Stimulated activated effector memory CD8-positive, alpha-beta T cell treated with anti-CD3 and anti-CD28 coated beads, Interleukin-12 subunit alpha, Interleukin-12 subunit beta, amount 100 ng/mL, for 72 hours (primary cell): ENCODE measurements at regions not wholly inside any gene's neighbourhood (a gene's known extent, or its start where the extent isn't known, plus 50 kb on each side); places are given as distances from the start of the nearest gene placed in this dataset.

ENCODE experiments used
- ATAC-seq: fragments of 150-1000 bp; cut with Tn5 transposase; 2 replicates; pipeline ENCODE4 v1.10.0; 2021
- DNase-seq, 2 donors: peaks; one replicate each; pipeline ENCODE4 v3.0.0; 2021 to 2022; ENCODE audit warnings: low spot score in 2 of 2
- H3K27ac Mint-ChIP-seq: one replicate; pipeline ENCODE4 v1.8.0; 2022; ENCODE audit warnings: mild to moderate bottlenecking, mixed read lengths
- H3K36me3 Mint-ChIP-seq: one replicate; pipeline ENCODE4 v1.8.0; 2022; ENCODE audit warnings: mild to moderate bottlenecking, mixed read lengths
- H3K4me1 Mint-ChIP-seq: one replicate; pipeline ENCODE4 v1.8.0; 2022; ENCODE audit warnings: mixed read lengths
- H3K4me3 Mint-ChIP-seq: one replicate; pipeline ENCODE4 v1.8.0; 2022; ENCODE audit warnings: mild to moderate bottlenecking, mixed read lengths
- H3K9me3 Mint-ChIP-seq: one replicate; pipeline ENCODE4 v1.8.0; 2022; ENCODE audit warnings: mixed read lengths

DNA sequence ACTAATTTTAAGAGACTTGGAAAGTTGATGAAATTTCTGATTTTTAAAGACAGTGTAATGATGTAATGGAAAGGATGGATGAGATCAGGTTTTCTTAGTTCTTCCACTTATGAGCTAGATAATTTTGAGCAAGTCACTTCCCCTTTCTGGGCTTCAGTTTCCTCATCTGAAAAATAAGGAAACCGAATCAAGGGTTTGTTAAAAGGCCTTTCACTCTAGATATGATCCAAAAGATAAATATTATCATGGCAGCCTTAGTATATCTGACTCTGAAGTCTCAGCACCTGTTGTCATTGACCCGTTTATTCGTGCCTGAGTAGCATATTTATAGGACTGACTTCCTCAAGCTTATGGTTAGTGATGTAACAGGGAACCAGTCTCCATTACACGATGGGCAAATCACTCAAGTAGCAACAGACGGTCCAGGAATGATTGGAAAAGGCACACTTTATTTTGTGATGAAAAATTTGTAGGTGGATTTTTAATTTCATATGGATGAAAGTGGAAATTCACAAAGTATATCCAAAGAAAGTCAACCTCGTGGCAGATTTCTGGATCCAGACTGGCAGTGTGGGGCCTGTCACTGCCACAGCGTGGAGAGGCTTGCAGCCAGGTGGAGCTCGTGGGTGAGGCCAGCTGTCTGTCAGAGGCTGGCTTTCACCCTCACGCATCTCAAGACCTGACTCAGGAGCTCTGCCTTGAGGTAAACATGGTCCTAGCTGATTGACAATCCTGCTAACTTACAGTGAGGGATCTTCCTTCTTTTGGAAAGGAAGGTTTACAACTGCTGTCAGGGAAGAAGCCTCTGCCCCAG lies 137.9 kb upstream of the CXCR4 start:
- no peaks in the 10 kb centered on the region for H3K36me3 Mint-ChIP-seq
- H3K9me3 Mint-ChIP-seq = no peaks in the 10 kb centered on the region
- DNase-seq = no peak
- H3K27ac Mint-ChIP-seq = no peak overlapping the region
- peaks cover 11% of the 10 kb centered on the region for H3K4me1 Mint-ChIP-seq
- no peak overlapping the region for H3K4me3 Mint-ChIP-seq
- peak; percentile 37 for ATAC-seq

DNA sequence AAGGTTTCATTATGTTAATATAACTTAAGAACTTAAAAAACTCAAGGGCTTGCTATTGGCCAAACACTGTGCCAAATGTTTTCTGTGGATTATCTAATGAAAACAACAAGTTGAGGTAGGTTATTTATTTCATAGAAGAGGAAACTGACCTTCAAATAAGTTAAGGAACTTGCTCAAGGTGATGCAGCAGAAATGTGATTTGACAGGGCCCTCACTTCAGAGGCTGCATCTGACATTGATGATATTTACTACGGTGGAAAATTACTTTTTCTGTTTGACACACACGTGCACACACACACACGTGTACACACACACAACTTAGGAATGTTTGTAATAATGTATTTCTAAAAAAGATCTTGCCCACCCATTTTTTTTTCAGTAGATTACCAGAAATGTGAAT lies 137.2 kb upstream of the CXCR4 start:
- no peak for ATAC-seq
- Mint-ChIP-seq H3K36me3 (no peaks in the 10 kb centered on the region), H3K9me3 (no peaks in the 10 kb centered on the region), H3K27ac (no peak overlapping the region), H3K4me3 (no peak overlapping the region), H3K4me1 (peaks cover 18% of the 10 kb centered on the region)
- DNase-seq = no peak

- Mint-ChIP-seq H3K4me1 (peaks cover 20% of the 10 kb centered on the region), H3K27ac (no peak overlapping the region), H3K9me3 (no peaks in the 10 kb centered on the region), H3K4me3 (no peak overlapping the region), H3K36me3 (no peaks in the 10 kb centered on the region)
- no peak for DNase-seq
- no peak for ATAC-seq
Observed at GRCh38 chr2:136254681-136255080, 136.7 kb upstream of the CXCR4 start.

GRCh38 chr2:136253288-136254004 lies 135.5 kb upstream of the CXCR4 start:
- ATAC-seq (no peak), DNase-seq (no peak)
- no peak overlapping the region for H3K4me3 Mint-ChIP-seq
- no peak overlapping the region for H3K27ac Mint-ChIP-seq
- H3K4me1 Mint-ChIP-seq = peaks cover 26% of the 10 kb centered on the region
- H3K9me3 Mint-ChIP-seq = no peaks in the 10 kb centered on the region
- no peaks in the 10 kb centered on the region for H3K36me3 Mint-ChIP-seq

- DNase-seq (no peak), ATAC-seq (no peak)
- peaks cover 34% of the 10 kb centered on the region for H3K4me1 Mint-ChIP-seq
- no peak overlapping the region for H3K27ac Mint-ChIP-seq
- H3K36me3 Mint-ChIP-seq = no peaks in the 10 kb centered on the region
- H3K4me3 Mint-ChIP-seq = no peak overlapping the region
- no peaks in the 10 kb centered on the region for H3K9me3 Mint-ChIP-seq
Observed at GRCh38 chr2:136251885-136252585, 134.1 kb upstream of the CXCR4 start.

DNA sequence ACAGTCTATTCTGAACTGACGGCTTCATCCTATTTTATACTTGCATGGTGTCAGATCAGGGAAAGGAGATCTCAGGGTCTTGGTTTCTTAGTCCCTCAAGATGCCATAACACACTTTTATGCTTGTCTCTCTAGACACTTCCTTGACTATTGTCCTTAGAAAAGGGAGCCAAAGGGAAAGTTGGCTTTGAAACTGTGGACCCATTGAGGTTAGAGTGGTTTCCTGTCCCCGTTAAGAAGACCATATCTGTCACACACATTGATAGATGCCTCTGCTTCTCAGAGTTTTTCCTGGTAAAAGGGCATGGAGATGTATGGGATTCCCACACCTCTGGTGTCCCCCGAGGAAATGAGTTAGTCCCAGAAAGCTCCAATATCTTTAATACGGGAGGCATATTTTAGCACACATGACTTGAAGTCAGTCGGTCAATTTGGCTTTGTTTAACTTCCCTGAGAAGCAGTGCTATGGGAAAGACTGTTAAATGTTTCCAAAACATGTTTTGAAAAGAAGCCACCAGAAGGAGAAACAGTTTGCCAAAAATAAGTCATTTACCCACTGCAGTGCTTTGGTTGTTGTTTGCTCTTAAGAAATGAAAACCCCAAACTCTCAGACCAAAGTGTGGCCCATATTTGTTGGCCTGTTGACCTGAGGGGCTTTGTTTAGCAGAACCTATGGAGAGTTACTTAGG lies 133.4 kb upstream of the CXCR4 start:
- Mint-ChIP-seq H3K27ac (no peak overlapping the region), H3K4me1 (peaks cover 34% of the 10 kb centered on the region), H3K4me3 (no peak overlapping the region), H3K36me3 (no peaks in the 10 kb centered on the region), H3K9me3 (no peaks in the 10 kb centered on the region)
- no peak for DNase-seq
- no peak for ATAC-seq

DNA sequence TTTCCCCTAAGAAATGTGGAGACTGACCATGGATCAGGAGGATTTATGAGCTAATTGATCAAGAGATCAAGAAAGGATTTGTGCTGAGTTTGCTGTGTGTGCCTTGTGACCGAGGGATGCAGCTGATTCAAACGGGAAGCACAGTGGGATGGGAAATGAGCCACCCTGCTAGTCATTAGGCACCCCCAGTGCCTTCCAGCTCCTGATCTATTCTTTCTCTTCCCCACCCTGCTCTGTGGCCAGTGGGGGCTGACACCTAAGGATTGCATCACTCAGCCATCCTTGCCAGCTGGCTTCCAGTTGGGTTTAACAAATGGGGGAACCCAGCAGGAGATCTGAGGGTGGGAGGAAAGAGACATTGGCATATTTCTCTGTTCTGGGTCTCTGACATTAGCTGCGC lies 132.2 kb upstream of the CXCR4 start:
- ATAC-seq (no peak), DNase-seq (no peak)
- no peak overlapping the region for H3K27ac Mint-ChIP-seq
- no peak overlapping the region for H3K4me3 Mint-ChIP-seq
- H3K9me3 Mint-ChIP-seq = no peaks in the 10 kb centered on the region
- peaks cover 38% of the 10 kb centered on the region for H3K4me1 Mint-ChIP-seq
- H3K36me3 Mint-ChIP-seq = no peaks in the 10 kb centered on the region

GRCh38 chr2:136248907-136249306 lies 131.0 kb upstream of the CXCR4 start:
- ATAC-seq (no peak), DNase-seq (no peak)
- H3K27ac Mint-ChIP-seq = peak overlapping the region; percentile 12
- no peaks in the 10 kb centered on the region for H3K9me3 Mint-ChIP-seq
- no peak overlapping the region for H3K4me3 Mint-ChIP-seq
- peaks cover 39% of the 10 kb centered on the region for H3K4me1 Mint-ChIP-seq
- no peaks in the 10 kb centered on the region for H3K36me3 Mint-ChIP-seq

- no peak overlapping the region for H3K4me3 Mint-ChIP-seq
- no peaks in the 10 kb centered on the region for H3K9me3 Mint-ChIP-seq
- peaks cover 46% of the 10 kb centered on the region for H3K4me1 Mint-ChIP-seq
- ATAC-seq (no peak), DNase-seq (no peak)
- H3K27ac Mint-ChIP-seq = no peak overlapping the region
- H3K36me3 Mint-ChIP-seq = no peaks in the 10 kb centered on the region
Observed at GRCh38 chr2:136248242-136248641, 130.3 kb upstream of the CXCR4 start.

DNA sequence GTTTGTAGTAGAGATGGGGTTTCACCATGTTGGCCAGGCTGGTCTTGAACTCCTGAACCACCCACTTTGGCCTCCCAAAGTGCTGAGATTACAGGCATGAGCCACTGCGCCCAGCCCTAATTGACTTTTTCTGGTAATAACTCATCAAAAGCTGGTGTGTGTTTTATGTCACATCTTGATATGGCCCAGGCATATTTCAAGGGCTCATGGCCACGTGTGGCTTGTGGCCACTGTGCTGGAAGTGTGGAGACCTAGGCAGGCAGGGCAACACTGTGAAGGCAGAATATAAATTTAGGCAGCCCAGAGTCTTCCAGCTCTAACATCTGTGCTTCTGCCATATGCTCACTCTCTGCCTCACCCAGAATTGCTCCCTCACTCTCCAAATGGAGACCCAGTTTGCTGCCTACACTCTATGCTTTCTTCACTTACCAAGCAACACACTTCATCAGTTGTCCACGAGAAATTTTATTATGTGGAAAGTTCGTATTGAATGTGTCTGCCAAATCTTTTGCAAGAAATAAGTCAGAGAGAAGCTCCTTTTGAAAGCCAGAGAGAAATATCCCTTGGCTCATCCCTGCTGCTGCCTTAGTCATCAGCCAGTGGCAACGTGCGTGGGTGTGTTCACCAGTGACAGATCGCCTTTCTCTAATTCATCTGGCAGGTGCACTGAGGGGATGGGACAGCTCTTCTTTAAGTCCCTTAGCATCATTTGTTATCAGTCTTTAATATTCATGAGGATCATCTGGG lies 129.4 kb upstream of the CXCR4 start:
- Mint-ChIP-seq H3K27ac (peak overlapping the region; percentile 40), H3K36me3 (peaks cover 9% of the 10 kb centered on the region), H3K9me3 (no peaks in the 10 kb centered on the region), H3K4me3 (no peak overlapping the region), H3K4me1 (peaks cover 54% of the 10 kb centered on the region)
- ATAC-seq (peak; percentile 31), DNase-seq (no peak)

DNA sequence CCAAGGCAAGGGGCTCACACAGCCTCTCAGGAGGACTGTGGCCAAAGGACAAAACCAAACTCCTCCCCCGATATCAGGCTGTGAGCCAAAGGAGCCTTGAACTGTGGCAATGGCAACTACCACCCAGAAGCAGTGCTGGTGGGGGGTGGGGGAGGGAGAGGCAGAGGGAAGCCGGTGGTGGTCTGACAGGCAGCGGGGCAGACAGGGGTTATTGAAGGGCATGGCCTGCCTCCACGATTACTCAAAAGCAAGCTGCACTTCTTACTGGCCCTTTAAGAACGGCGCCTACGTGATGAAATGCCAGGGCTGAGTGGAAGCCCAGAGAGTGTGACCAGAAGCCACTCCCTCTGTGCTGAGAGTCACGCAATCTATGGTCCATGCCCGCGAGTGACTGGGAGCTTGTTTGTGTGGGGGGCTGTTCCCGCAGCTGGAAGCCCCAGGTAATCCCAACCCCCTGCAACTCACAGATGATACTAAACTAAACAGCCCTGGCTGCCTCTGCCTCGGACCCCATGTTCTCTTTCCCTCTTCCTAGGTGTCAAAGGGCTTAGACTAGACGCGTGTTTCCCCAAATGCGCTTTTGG lies 128.2 kb upstream of the CXCR4 start:
- DNase-seq = no peak
- no peak overlapping the region for H3K27ac Mint-ChIP-seq
- peaks cover 10% of the 10 kb centered on the region for H3K36me3 Mint-ChIP-seq
- no peak overlapping the region for H3K4me3 Mint-ChIP-seq
- no peak for ATAC-seq
- no peaks in the 10 kb centered on the region for H3K9me3 Mint-ChIP-seq
- H3K4me1 Mint-ChIP-seq = peaks cover 55% of the 10 kb centered on the region

DNA sequence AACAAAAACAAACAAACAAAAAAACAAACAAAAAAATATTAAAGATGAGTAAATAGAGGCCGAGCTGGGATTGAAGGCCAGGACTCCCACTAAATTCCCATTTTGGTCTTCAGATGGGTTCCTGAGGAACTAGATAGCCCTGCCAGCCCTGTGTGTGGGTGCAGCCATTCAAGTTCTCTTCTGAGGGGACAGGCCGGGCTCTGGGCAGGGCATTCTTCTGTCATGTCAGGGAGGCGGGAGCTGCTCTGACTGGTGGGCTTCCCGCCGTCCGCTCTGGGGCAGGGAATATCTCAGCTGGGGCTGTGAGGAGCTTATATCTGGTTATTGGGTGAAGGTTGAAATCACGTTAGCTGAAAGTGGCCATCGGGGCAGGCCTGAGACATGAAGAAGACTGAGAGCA lies 127.3 kb upstream of the CXCR4 start:
- peak overlapping the region; percentile 97 for H3K27ac Mint-ChIP-seq
- no peak for DNase-seq

GRCh38 chr2:136244536-136244885 lies 126.6 kb upstream of the CXCR4 start:
- DNase-seq (no peak), ATAC-seq (no peak)
- Mint-ChIP-seq H3K36me3 (peaks cover 10% of the 10 kb centered on the region), H3K9me3 (no peaks in the 10 kb centered on the region), H3K4me1 (peaks cover 59% of the 10 kb centered on the region), H3K27ac (peak overlapping the region; percentile 97), H3K4me3 (no peak overlapping the region)

More for the DNA sequence above, 127.3 kb upstream of the CXCR4 start:
- Mint-ChIP-seq H3K9me3 (no peaks in the 10 kb centered on the region), H3K36me3 (peaks cover 10% of the 10 kb centered on the region), H3K4me1 (peaks cover 55% of the 10 kb centered on the region), H3K4me3 (no peak overlapping the region)
- ATAC-seq = no peak
